ENCODE measurements at regions not wholly inside any gene's neighbourhood (a gene's known extent, or its start where the extent isn't known, plus 50 kb on each side); places are given as distances from the start of the nearest gene placed in this dataset.

DNA sequence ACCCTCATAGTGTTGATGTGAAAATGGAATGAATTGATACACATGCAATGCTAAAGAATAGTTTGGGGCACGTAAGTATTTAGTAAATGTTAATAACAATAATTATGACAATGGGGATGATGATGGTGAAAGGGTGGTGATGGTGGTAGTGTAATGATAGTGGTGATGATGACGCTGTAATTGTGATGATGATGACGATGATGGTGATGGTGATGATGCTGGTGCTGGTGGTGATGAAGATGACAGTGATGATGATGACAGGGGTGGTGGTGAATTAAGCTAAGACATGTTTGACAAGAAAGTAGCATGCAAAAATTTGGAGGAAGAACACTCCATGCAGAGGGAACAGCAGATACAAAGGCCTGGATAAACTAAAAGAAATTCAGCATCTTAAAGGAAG is 364.4 kb upstream of the API5 start:
- TF ChIP-seq CTCF (IDR thresholded peaks at IDR 0.05 in 4 of 5, conservative IDR thresholded peaks at IDR 0.05 in 1 of 5) (no peak), POLR2A (IDR thresholded peaks at IDR 0.05) (no peak)
